ENCODE measurements at regions not wholly inside any gene's neighbourhood (a gene's known extent, or its start where the extent isn't known, plus 50 kb on each side); places are given as distances from the start of the nearest gene placed in this dataset.
"Not testable (repeated sequence)": the region's sequence is repeated elsewhere in the genome, so short reads cannot be mapped to it uniquely, and the experiment has no call there.

DNA sequence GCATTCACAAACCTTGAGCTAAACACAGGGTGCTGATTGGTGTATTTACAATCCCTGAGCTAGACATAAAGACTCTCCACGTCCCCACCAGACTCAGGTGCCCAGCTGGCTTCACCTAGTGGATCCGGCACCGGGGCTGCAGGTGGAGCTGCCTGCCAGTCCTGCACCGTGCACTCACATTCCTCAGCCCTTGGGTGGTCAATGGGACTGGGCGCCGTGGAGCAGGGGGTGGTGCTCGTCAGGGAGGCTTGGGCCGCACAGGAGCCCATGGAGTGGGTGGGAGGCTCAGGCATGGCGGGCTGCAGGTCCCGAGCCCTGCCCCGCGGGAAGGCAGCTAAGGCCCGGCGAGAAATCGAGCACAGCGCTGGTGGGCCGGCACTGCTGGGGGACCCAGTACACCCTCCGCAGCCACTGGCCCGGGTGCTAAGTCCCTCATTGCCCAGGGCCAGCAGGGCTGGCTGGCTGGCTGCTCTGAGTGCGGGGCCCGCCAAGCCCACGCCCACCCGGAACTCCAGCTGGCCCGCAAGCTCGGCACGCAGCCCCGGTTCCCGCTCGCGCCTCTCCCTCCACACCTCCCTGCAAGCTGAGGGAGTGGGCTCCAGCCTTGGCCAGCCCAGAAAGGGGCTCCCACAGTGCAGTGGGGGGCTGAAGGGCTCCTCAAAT, 622.2 kb upstream of the ADGRL2 start:
- not testable (repeated sequence) for TF ChIP-seq POLR2A, CTCF (IDR thresholded peaks at IDR 0.05)

All from adrenal gland (tissue), 5 donors.